H1 (cell line): ENCODE measurements at regions not wholly inside any gene's neighbourhood (a gene's known extent, or its start where the extent isn't known, plus 50 kb on each side); places are given as distances from the start of the nearest gene placed in this dataset.

Experiments used
- CTCF ChIA-PET: fragments of 300-600 bp; sonication (Branson Sonifier 250); formaldehyde crosslinking; loops from one replicate; lab custom pipeline; 2021; ENCODE audit not compliant: partially characterized antibody; lab: Charles Lee
- POLR2A ChIA-PET: fragments of 300-600 bp; sonication (Branson Sonifier 250); formaldehyde crosslinking; loops from one replicate; lab custom pipeline; 2021; ENCODE audit warnings: inconsistent platforms; ENCODE audit not compliant: partially characterized antibody; lab: Charles Lee
- DNase-seq, 2 experiments: peaks; one replicate each; pipeline versions ENCODE4 v3.0.0 to v3.0.0-alpha.2; 2010 to 2022; ENCODE audit warnings: low spot score in 2 of 2, low read depth in 1 of 2, mixed read lengths in 1 of 2
- FAIRE-seq: peaks from 2 replicates; lab custom pipeline; 2011; peaks lifted over from hg19 to GRCh38; lab: Jason Lieb, UNC
- H2AFZ ChIP-seq: 2 replicates; pipeline ENCODE4 v1.8.1; 2012; ENCODE audit warnings: low read length, inconsistent platforms
- H2AK5ac ChIP-seq: 2 replicates; pipeline ENCODE4 v1.6.1; 2013; ENCODE audit warnings: low read depth, low read length
- H2BK120ac ChIP-seq: replicated peaks from 2 replicates; pipeline ENCODE3; 2013; ENCODE audit warnings: low read depth, low read length, inconsistent platforms
- H2BK12ac ChIP-seq: 2 replicates; pipeline ENCODE4 v1.6.1; 2013; ENCODE audit warnings: low read depth, low read length
- H2BK15ac ChIP-seq: 2 replicates; pipeline ENCODE4 v1.6.1; 2013; ENCODE audit warnings: low read length
- H2BK20ac ChIP-seq: 2 replicates; pipeline ENCODE4 v1.6.1; 2013; ENCODE audit warnings: low read length
- H2BK5ac ChIP-seq: 2 replicates; pipeline ENCODE4 v1.6.1; 2013; ENCODE audit warnings: low read depth, low read length
- H3K14ac ChIP-seq: 2 replicates; pipeline ENCODE4 v1.6.1; 2013; ENCODE audit warnings: inconsistent platforms; ENCODE audit not compliant: insufficient read length
- H3K18ac ChIP-seq: 2 replicates; pipeline ENCODE4 v1.6.1; 2013; ENCODE audit warnings: low read length; ENCODE audit errors: extremely low read depth
- H3K23ac ChIP-seq: 2 replicates; pipeline ENCODE4 v1.6.1; 2013; ENCODE audit warnings: inconsistent platforms; ENCODE audit not compliant: insufficient read length
- H3K23me2 ChIP-seq: 2 replicates; pipeline ENCODE4 v1.6.1; 2013; ENCODE audit warnings: low read depth, low read length
- H3K27ac ChIP-seq: 2 replicates; pipeline ENCODE4 v1.6.1; 2011; ENCODE audit warnings: low read depth, low read length, inconsistent platforms
- H3K27me3 ChIP-seq, 4 experiments: replicated peaks in 1 of 4; 1 replicate in 1 of 4; 2 replicates in 3 of 4; pipeline versions ENCODE4 v1.6.1 to v1.8.1; 2011 to 2013; ENCODE audit warnings: low read length in 3 of 4, mild to moderate bottlenecking in 3 of 4, inconsistent platforms in 2 of 4, mixed read lengths in 2 of 4, moderate library complexity in 1 of 4; ENCODE audit not compliant: control insufficient read depth in 3 of 4, insufficient read depth in 3 of 4; ENCODE audit errors: extremely low read depth in 1 of 4
- H3K36me3 ChIP-seq, 4 experiments: 2 replicates each; pipeline versions ENCODE4 v1.6.1 to v1.8.1; 2011 to 2013; ENCODE audit warnings: mild to moderate bottlenecking in 4 of 4, low read length in 3 of 4, moderate library complexity in 2 of 4, control low read depth in 1 of 4, inconsistent platforms in 1 of 4; ENCODE audit not compliant: insufficient read depth in 4 of 4, control insufficient read depth in 2 of 4
- H3K4ac ChIP-seq: replicated peaks from 2 replicates; pipeline ENCODE3; 2013; ENCODE audit warnings: low read length, low read depth, mixed read lengths, inconsistent platforms; ENCODE audit not compliant: insufficient read length
- H3K4me1 ChIP-seq, 4 experiments: replicated peaks in 1 of 4; 1 replicate in 1 of 4; 2 replicates in 3 of 4; pipeline versions ENCODE4 v1.6.1 to v1.8.1; 2011 to 2013; ENCODE audit warnings: low read length in 3 of 4, inconsistent platforms in 2 of 4, mixed read lengths in 1 of 4; ENCODE audit not compliant: insufficient read depth in 4 of 4, control insufficient read depth in 3 of 4
- H3K4me2 ChIP-seq, 2 experiments: 2 replicates each; pipeline versions ENCODE4 v1.6.1 to v1.8.1; 2011 to 2013; ENCODE audit warnings: low read depth in 2 of 2, low read length in 2 of 2, control low read depth in 1 of 2, inconsistent platforms in 1 of 2, mild to moderate bottlenecking in 1 of 2; ENCODE audit not compliant: insufficient read depth in 1 of 2
- H3K4me3 ChIP-seq, 4 experiments: fragments of 200-600, 300-600 bp in 1 of 4; sonication (generic), shearing (Covaris generic), sonication (Bioruptor Twin) in 1 of 4; 2 replicates each; pipeline versions ENCODE4 v1.5.1 to v1.8.1; 2011 to 2016; ENCODE audit warnings: low read length in 4 of 4, low read depth in 3 of 4, control low read depth in 2 of 4, inconsistent platforms in 2 of 4, mild to moderate bottlenecking in 2 of 4, mixed read lengths in 1 of 4, moderate library complexity in 1 of 4; ENCODE audit not compliant: insufficient read depth in 2 of 4; ENCODE audit errors: extremely low read depth in 1 of 4
- H3K56ac ChIP-seq: replicated peaks from 2 replicates; pipeline ENCODE3; 2013; ENCODE audit warnings: low read depth, mild to moderate bottlenecking, mixed read lengths, low read length, inconsistent platforms; ENCODE audit not compliant: insufficient read length
- H3K79me1 ChIP-seq: 2 replicates; pipeline ENCODE4 v1.6.1; 2013; ENCODE audit warnings: low read depth, low read length, control low read depth
- H3K79me2 ChIP-seq, 2 experiments: 2 replicates each; pipeline versions ENCODE4 v1.6.1 to v1.8.1; 2012 to 2013; ENCODE audit warnings: low read length in 2 of 2, mild to moderate bottlenecking in 2 of 2, inconsistent platforms in 1 of 2; ENCODE audit not compliant: insufficient read depth in 2 of 2, control insufficient read depth in 1 of 2
- H3K9ac ChIP-seq, 4 experiments: replicated peaks in 1 of 4; 1 replicate in 1 of 4; 2 replicates in 3 of 4; pipeline versions ENCODE4 v1.6.1 to v1.8.1; 2011 to 2013; ENCODE audit warnings: low read depth in 3 of 4, low read length in 3 of 4, control low read depth in 2 of 4, mild to moderate bottlenecking in 2 of 4, moderate library complexity in 2 of 4, inconsistent platforms in 1 of 4; ENCODE audit errors: extremely low read depth in 1 of 4
- H3K9me3 ChIP-seq, 2 experiments: 2 replicates each; pipeline versions ENCODE4 v1.6.1 to v1.8.1; 2012 to 2013; ENCODE audit warnings: mild to moderate bottlenecking in 2 of 2, moderate library complexity in 2 of 2, control low read depth in 1 of 2, inconsistent platforms in 1 of 2, low read depth in 1 of 2, low read length in 1 of 2, mixed read lengths in 1 of 2; ENCODE audit not compliant: insufficient read depth in 2 of 2
- H4K20me1 ChIP-seq, 2 experiments: replicated peaks in 1 of 2; 2 replicates each; pipeline versions ENCODE3 to v1.8.1; 2011 to 2013; ENCODE audit warnings: inconsistent platforms in 2 of 2, low read length in 2 of 2, mild to moderate bottlenecking in 1 of 2; ENCODE audit not compliant: insufficient read depth in 2 of 2, control insufficient read depth in 1 of 2
- H4K5ac ChIP-seq: 2 replicates; pipeline ENCODE4 v1.6.1; 2013; ENCODE audit warnings: low read length, low read depth, mixed read lengths, inconsistent platforms; ENCODE audit not compliant: insufficient read length
- H4K8ac ChIP-seq: 2 replicates; pipeline ENCODE4 v1.8.0; 2013; ENCODE audit warnings: mild to moderate bottlenecking, moderate library complexity, low read length, inconsistent platforms; ENCODE audit not compliant: insufficient read depth; ENCODE audit errors: extremely low read depth
- H4K91ac ChIP-seq: replicated peaks from 2 replicates; pipeline ENCODE3; 2013; ENCODE audit warnings: low read length, mixed read lengths, inconsistent platforms; ENCODE audit not compliant: insufficient read length
- CBX5 ChIP-seq: fragments of 300-800, 300-1000 bp; sonication (generic); IDR thresholded peaks from 2 replicates; pipeline ENCODE4 v1.7.1; 2016; ENCODE audit warnings: antibody characterized with exemption, low read length, low read depth
- GTF2F1 ChIP-seq: IDR thresholded peaks from 2 replicates; pipeline ENCODE4 v1.6.1; 2012; ENCODE audit warnings: low read depth, low read length, improper control_type of control experiment, borderline replicate concordance
- HDAC2 ChIP-seq, 2 experiments: fragments of 300-600 bp in 1 of 2; sonication (generic) in 1 of 2; IDR thresholded peaks; 2 replicates each; pipeline ENCODE4 v1.6.1; 2011 to 2012; ENCODE audit warnings: low read depth in 2 of 2, low read length in 2 of 2, mild to moderate bottlenecking in 2 of 2, moderate library complexity in 2 of 2, borderline replicate concordance in 1 of 2, inconsistent platforms in 1 of 2
- PHF8 ChIP-seq: fragments of 200-600 bp; sonication (generic); conservative IDR thresholded peaks from 2 replicates; pipeline ENCODE4 v1.7.1; 2012; ENCODE audit warnings: low read depth, mild to moderate bottlenecking, inconsistent platforms, low read length, moderate library complexity
- SIN3A ChIP-seq, 2 experiments: IDR thresholded peaks in 1 of 2; conservative IDR thresholded peaks in 1 of 2; 2 replicates each; pipeline ENCODE4 v1.6.1; 2011 to 2012; ENCODE audit warnings: low read length in 2 of 2, improper control_type of control experiment in 1 of 2, low read depth in 1 of 2, mild to moderate bottlenecking in 1 of 2
- SP2 ChIP-seq: IDR thresholded peaks from 2 replicates; pipeline ENCODE4 v1.6.1; 2012; ENCODE audit warnings: mild to moderate bottlenecking, low read length, inconsistent platforms
- TBP ChIP-seq: IDR thresholded peaks from 2 replicates; pipeline ENCODE4 v1.6.1; 2011; ENCODE audit warnings: low read depth, low read length, improper control_type of control experiment
- WGBS, 2 experiments: shearing (Covaris generic) in 1 of 2; methylation state at CpG; one replicate each; pipeline versions ENCODE4 v1.1.6 to v1.1.7; 2013 to 2015; ENCODE audit warnings: low lambda C conversion rate in 2 of 2, mixed read lengths in 2 of 2, inconsistent platforms in 1 of 2, low coverage in 1 of 2, missing lambda C conversion rate in 1 of 2; ENCODE audit not compliant: insufficient replicate concordance in 2 of 2, insufficient coverage in 1 of 2, insufficient read length in 1 of 2; ENCODE audit errors: extremely low coverage in 1 of 2, missing lambda C conversion rate in 1 of 2; 5-methylcytosine and 5-hydroxymethylcytosine counted together

DNA sequence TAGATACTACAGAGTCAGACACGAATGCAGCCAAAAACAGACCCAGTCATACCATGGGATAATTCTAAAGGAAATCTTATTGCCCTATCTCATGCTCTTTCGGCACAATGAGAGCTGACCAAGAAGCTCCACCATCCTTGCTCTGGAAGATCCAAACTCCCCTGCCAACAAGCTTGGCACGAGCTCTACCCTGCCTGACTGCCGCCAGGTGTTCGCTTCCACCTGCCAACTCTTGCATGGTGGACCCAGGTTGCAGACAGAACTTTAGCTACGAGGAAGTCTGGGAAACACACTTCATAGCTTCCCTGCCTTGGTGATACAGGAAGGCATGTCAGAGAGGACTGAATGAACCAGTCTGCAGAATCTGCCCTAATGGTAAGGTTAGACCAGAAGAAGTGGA lies 355.0 kb downstream of the DRD1 start:
- no peak overlapping the region for H3K4me3 ChIP-seq
- no peak overlapping the region for H4K5ac ChIP-seq
- no peaks in the 10 kb centered on the region for H3K36me3 ChIP-seq
- peaks cover 0 to 9% (median 0%) of the 10 kb centered on the region in 4 experiments; a peak in 3 of 7 replicates for H3K4me1 ChIP-seq
- no peaks in the 10 kb centered on the region for H3K27me3 ChIP-seq
- TF ChIP-seq PHF8 = no peak
- TF ChIP-seq SP2 = no peak
- no peak for TF ChIP-seq SIN3A (conservative IDR thresholded peaks at IDR 0.05 in 1 of 2, IDR thresholded peaks at IDR 0.05 in 1 of 2; ENCODE audit: low read depth in 1 of 2, low read length in 2 of 2)
- no peak for TF ChIP-seq CBX5
- no peak for TF ChIP-seq TBP
- no peak for TF ChIP-seq HDAC2 (IDR thresholded peaks at IDR 0.05; ENCODE audit: borderline replicate concordance in 1 of 2, low read depth in 2 of 2, low read length in 2 of 2)
- no peak for TF ChIP-seq GTF2F1
- no peak overlapping the region for H2BK120ac ChIP-seq
- WGBS, 2 experiments = 87% methylated on average over 6 of the region's 6 CpGs; no CpG with 5 or more reads in 1 of the 2 experiments
- H2BK15ac ChIP-seq = no peak overlapping the region
- no peak overlapping the region for H3K56ac ChIP-seq
- no peak overlapping the region for H3K4me2 ChIP-seq
- ChIA-PET CTCF (no interaction called here), POLR2A (no interaction called here)
- H2BK20ac ChIP-seq = no peak overlapping the region
- no peaks in the 10 kb centered on the region for H3K79me1 ChIP-seq
- H4K91ac ChIP-seq = no peak overlapping the region
- H4K20me1 ChIP-seq = no peaks in the 10 kb centered on the region
- no peak overlapping the region for H3K4ac ChIP-seq
- H3K23me2 ChIP-seq = no peaks in the 10 kb centered on the region
- H2BK12ac ChIP-seq = no peak overlapping the region
- no peak overlapping the region for H3K27ac ChIP-seq
- DNase-seq = no peak
- no peak overlapping the region for H2AFZ ChIP-seq
- no peak overlapping the region for H3K14ac ChIP-seq
- no peak overlapping the region; the same call in 1 of the 2 replicates for H4K8ac ChIP-seq
- no peak overlapping the region for H2BK5ac ChIP-seq
- no peak for FAIRE-seq
- H2AK5ac ChIP-seq = no peak overlapping the region
- H3K9me3 ChIP-seq = no peaks in the 10 kb centered on the region
- no peaks in the 10 kb centered on the region for H3K79me2 ChIP-seq
- no peak overlapping the region for H3K9ac ChIP-seq
- no peak overlapping the region for H3K23ac ChIP-seq
- H3K18ac ChIP-seq = no peak overlapping the region
